ENCODE measurements at regions not wholly inside any gene's neighbourhood (a gene's known extent, or its start where the extent isn't known, plus 50 kb on each side); places are given as distances from the start of the nearest gene placed in this dataset.
"Not testable (repeated sequence)": the region's sequence is repeated elsewhere in the genome, so short reads cannot be mapped to it uniquely, and the experiment has no call there.

- DNase-seq (ENCODE audit: low spot score): no peak
Measured at GRCh38 chr4:141851246-141851891, 215.0 kb downstream of the IL15 start.

- DNase-seq (ENCODE audit: low spot score): no peak
Measured at GRCh38 chr4:141853091-141853764, 216.8 kb downstream of the IL15 start.

- no peak for DNase-seq (ENCODE audit: low spot score)
Measured at GRCh38 chr4:141858437-141858836, 222.1 kb downstream of the IL15 start.

DNA sequence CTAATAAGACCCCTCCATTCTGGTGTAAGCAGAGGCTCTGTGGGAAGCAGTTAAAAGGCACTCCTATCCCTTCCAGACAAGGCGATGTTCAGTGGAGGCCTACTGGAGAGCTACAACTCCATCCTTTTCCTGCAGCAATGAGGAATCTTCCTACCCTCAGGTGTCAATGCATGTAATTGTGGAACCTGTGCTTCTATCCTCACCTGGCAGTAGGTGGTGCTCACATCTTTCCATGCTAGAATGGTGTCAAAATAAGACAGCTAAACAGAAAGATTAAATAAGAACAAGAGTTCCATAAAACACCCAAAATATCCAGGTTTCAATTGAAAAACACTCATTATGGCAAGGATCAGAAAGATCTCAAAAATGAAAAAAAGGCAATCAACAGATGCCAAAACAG is 224.6 kb downstream of the IL15 start:
- DNase-seq (ENCODE audit: low spot score): no peak

DNA sequence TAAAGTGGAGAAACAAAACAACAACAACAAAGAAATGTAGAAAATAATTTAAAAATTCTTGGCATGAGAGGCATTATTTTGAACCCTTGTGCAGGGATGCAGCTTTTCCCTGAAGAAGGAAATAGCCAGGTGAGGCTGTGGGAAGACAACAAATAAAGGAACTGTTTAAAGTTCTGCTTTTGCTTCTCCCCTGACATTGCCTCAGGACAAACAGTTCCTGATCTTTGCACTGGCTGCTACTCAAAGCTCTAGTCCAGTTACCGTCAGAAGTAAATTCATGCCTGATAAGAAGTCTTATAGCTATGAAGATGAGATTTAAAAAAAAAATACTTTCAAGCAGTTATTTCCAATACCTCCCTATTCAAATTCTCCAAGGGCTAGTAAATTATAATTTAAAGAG is 233.8 kb downstream of the IL15 start:
- DNase-seq (ENCODE audit: low spot score): no peak

DNA sequence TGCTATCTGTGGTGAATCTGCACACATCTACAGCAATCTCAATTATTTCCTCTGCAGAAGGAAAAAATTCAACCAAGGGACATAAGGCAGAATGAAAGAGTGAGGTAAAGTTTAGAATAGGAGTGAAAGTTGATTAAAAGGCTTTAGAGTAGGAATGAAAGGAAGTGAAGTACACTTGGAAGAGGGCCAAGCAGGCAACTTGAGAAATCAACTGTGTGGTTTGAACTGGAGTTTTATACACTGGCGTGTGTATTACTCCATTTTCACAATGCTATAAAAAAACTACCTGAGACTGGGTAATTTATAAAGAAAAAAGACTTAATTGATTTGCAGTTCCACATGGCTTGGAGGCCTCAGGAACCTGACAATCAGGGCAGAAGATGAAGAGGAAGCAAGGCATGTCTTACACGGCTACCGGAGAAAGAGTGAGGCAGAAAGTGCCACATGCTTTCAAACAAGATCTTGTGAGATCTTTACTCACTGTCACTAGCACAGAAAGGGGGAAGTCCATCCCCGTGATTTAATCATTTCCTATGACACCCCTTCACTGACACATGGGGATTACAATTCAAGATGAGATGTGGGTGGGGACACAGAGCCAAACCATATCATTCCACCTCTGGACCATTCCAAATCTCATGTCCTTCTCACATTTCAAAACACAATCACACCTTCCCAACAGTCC is 234.8 kb downstream of the IL15 start:
- no peak for DNase-seq (ENCODE audit: low spot score)

DNA sequence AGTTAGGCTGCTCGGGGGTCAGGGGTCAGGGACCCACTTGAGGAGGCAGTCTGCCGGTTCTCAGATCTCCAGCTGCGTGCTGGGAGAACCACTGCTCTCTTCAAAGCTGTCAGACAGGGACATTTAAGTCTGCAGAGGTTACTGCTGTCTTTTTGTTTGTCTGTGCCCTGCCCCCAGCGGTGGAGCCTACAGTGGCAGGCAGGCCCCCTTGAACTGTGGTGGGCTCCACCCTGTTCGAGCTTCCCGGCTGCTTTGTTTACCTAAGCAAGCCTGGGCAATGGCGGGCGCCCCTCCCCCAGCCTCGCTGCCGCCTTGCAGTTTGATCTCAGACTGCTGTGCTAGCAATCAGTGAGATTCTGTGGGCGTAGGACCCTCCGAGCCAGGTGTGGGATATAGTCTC is 246.3 kb downstream of the IL15 start:
- not testable (repeated sequence) for DNase-seq (ENCODE audit: low spot score)

DNA sequence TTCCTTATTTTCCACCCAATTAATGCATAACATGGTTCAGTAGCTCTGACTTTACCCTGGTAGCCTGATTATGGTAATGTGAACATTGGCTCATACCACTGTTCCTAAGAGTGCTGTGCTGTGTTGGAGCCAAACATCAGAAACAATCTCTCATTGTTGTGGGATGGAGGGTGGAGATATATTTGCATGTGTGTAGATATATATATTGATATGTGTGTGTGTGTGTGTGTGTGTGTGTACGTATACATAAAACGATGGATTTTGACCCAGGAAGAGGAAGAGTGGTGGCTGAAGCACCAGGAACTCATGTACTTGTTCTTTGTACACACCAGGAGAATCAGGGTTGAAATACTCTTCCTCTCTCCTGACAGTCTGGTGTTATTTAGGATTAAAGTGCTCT is 247.7 kb downstream of the IL15 start:
- no peak for DNase-seq (ENCODE audit: low spot score)

- no peak for DNase-seq (ENCODE audit: low spot score)
Measured at GRCh38 chr4:141885112-141885511, 248.7 kb downstream of the IL15 start.

DNA sequence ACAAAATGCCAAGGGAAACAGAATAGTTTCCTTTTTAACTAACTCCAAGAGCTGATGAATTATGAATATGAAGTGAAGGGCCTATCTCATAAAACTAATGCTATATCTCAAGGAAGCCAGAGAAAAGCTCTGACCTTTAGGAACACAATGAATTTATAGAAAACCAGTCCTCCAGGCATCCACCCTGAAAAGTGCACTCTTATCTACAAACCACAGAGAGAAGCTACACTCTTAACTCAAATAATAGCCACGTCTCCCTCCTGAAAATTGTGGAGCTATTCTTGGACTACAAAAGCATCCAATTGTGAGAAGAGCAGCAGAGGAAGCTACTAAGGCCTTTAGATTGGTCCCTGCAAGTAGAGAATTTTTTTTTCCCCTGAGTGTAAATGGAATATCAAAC is 253.9 kb downstream of the IL15 start:
- no peak for DNase-seq (ENCODE audit: low spot score)

DNA sequence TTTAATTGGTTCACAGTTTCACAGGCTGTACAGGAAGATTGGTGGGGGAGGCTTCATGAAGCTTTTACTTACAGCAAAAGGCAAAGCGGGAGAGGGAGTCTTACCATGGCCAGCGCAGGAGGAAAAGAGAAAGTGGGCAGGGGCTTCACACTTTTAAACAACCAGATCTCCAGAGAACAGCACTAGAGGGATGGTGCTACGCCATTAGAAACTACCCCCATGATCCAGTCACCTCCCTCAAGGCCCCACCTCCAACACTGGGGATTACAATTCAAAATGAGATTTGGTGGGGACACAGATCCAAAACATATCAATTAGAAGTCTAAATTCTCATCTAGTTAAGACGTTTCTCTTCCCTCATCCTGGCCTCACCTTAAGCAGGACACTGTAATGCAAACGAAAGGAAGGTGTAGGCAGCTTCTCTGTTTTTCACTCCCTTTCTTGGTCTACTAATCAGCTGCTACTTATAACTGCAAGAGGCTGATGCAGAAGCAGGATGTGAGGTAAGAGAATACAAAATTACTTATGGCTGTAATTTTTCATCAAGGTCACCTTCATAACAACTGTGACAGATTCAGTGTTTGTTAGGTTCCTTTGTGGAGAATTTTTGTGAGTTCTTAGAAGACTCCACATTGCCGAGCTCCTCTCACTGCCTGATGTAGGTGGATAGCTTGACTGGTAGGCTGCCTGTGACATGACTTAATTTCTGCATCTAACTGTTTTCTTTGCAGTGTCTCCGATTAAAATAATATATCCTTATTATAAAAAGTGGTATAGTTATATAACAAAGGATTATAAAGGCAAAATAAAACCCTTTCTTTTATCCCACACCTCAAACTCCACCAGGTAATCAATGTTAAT is 255.1 kb downstream of the IL15 start:
- no peak for DNase-seq (ENCODE audit: low spot score)

- no peak for DNase-seq (ENCODE audit: low spot score)
Measured at GRCh38 chr4:141896687-141897086, 260.3 kb downstream of the IL15 start.

- no peak for DNase-seq (ENCODE audit: low spot score)
Measured at GRCh38 chr4:141898346-141898745, 262.0 kb downstream of the IL15 start.

GRCh38 chr4:141899103-141899502 is 262.7 kb downstream of the IL15 start:
- no peak for DNase-seq (ENCODE audit: low spot score)

- peak; percentile 5 for DNase-seq (ENCODE audit: low spot score)
Measured at GRCh38 chr4:141899541-141899940, 263.2 kb downstream of the IL15 start.

GRCh38 chr4:141900856-141901255 is 264.5 kb downstream of the IL15 start:
- DNase-seq (ENCODE audit: low spot score): no peak

- DNase-seq (ENCODE audit: low spot score): peak; percentile 64
Measured at GRCh38 chr4:141905751-141906150, 269.4 kb downstream of the IL15 start.

DNA sequence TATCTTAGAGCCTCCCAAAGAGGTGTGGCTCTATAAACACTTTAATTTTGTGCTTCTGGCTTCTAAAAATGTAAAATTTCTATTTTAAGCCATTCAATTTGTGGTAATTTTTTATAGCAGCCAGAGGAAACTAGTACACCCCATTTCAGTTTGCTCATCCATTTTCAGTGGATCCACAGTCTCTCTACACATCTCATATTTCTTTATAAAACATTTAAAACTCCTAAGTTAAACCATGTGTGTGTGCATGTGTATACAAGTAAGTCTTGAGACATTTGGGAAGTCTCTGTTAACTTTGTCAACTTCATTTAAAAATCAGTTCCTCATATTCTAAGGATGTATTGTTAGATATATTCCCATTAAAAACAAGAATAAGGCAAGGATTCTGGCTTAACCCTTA is 273.2 kb downstream of the IL15 start:
- DNase-seq (ENCODE audit: low spot score): no peak

GRCh38 chr4:141912831-141913230 is 276.4 kb downstream of the IL15 start:
- no peak for DNase-seq (ENCODE audit: low spot score)

- peak; percentile 7 for DNase-seq (ENCODE audit: low spot score)
Measured at GRCh38 chr4:141913928-141914327, 277.5 kb downstream of the IL15 start.

- no peak for DNase-seq (ENCODE audit: low spot score)
Measured at GRCh38 chr4:141914746-141915145, 278.4 kb downstream of the IL15 start.

DNA sequence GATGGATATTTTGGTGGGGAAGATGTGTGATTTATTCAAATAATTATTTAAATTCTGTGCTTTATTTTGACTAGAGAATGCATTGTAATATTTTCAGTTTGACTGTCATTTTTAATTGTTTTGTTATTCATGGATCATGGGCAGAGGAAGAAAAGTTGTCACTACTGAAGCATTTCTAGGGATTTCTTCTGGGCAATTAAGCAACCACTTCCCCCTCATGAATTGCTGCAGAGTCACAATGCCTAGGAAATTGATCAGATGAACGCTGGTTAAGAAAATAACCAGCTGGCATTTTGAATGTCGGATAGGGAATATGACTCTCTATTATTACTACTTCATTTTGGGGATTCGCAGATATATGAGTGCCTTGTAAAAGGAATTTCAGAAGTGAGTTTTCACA is 283.3 kb downstream of the IL15 start:
- no peak for DNase-seq (ENCODE audit: low spot score)

Measured in AG08395 (cell line).